Prostate gland (tissue), 2 donors: ENCODE measurements at regions not wholly inside any gene's neighbourhood (a gene's known extent, or its start where the extent isn't known, plus 50 kb on each side); places are given as distances from the start of the nearest gene placed in this dataset.

Experiments
- DNase-seq: peaks from one replicate; pipeline ENCODE4 v3.0.0-alpha.2; 2019; ENCODE audit warnings: low spot score
- H3K27ac ChIP-seq, 2 donors: fragments of 200-600 bp; sonication (generic); 2 replicates each; pipeline ENCODE4 v1.5.1; 2017 to 2019
- H3K27me3 ChIP-seq: fragments of 200-600 bp; sonication (generic); replicated peaks from 2 replicates; pipeline ENCODE4 v1.5.1; 2019; ENCODE audit not compliant: insufficient read depth
- H3K36me3 ChIP-seq, 2 donors: fragments of 200-600 bp; sonication (generic); 1 replicate in 1 of 2; 2 replicates in 1 of 2; pipeline versions ENCODE4 v1.5.1 to v1.8.1; 2017 to 2019
- H3K4me1 ChIP-seq: fragments of 200-600 bp; sonication (generic); replicated peaks from 2 replicates; pipeline ENCODE4 v1.5.1; 2019
- H3K4me3 ChIP-seq, 2 donors: fragments of 200-600 bp; sonication (generic); 2 replicates each; pipeline ENCODE4 v1.5.1; 2017 to 2019
- H3K9me3 ChIP-seq: fragments of 200-600 bp; sonication (generic); 2 replicates; pipeline ENCODE4 v1.5.1; 2017
- POLR2A ChIP-seq: fragments of 450-650 bp; IDR thresholded peaks from one replicate; pipeline ENCODE4 v1.6.1; 2016; ENCODE audit warnings: antibody characterized with exemption, mild to moderate bottlenecking
- POLR2AphosphoS5 ChIP-seq: sonication (generic); formaldehyde crosslinking; IDR thresholded peaks from one replicate; pipeline ENCODE4 v1.6.1; 2017; ENCODE audit warnings: antibody characterized with exemption
- WGBS: methylation state at CpG from one replicate; pipeline ENCODE4 v1.1.5; 2018; 5-methylcytosine and 5-hydroxymethylcytosine counted together
- intact Hi-C: fragments of 100-400 bp; cut with DNase I; formaldehyde crosslinking; loops from one replicate; pipeline ENCODE4 v1.14.2; 2022
- TF ChIP-seq, protein P1 (sequence below), 4 experiments: fragments of 200-600 bp in 2 of 4; fragments of 450-650 bp in 2 of 4; sonication (generic) in 2 of 4; IDR thresholded peaks; 1 replicate in 3 of 4; 2 replicates in 1 of 4; pipeline ENCODE4 v1.5.1; 2016 to 2019; ENCODE audit warnings: antibody characterized with exemption in 4 of 4, mild to moderate bottlenecking in 2 of 4, moderate library complexity in 2 of 4

DNA sequence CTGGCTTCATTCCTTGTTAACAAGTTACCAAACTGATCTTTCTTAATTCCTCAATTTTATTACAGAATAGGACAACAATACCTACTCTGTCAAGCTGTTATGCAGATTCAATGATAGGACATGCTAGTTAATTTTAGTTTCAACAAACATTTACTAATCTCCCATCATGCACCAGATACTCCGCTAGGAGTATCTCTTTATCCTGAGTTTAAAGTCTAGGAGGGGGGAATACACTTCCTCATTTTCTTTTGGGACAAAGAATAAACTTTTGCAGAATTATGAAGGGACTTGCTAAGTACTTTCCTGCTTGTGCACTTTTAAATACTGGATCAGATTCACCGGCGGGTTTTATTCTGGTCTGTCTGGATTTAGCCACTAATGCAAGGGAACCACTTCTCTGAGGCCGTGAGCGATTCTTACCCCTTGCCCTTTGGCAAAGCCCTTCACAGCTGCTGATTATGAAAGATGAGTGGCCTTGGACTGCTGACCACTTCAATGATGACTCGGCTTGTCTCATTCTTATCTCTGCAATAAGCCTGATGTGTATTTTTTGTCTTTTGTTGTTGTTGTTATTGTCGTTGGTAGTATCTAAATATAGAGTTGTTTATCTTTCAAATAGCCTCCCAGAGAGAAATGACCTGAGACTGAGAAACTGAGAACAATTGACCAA, 73.9 kb downstream of the RMI1 start:
- H3K27ac ChIP-seq = no peak overlapping the region
- no peaks in the 10 kb centered on the region for H3K9me3 ChIP-seq
- TF ChIP-seq, protein P1, sequence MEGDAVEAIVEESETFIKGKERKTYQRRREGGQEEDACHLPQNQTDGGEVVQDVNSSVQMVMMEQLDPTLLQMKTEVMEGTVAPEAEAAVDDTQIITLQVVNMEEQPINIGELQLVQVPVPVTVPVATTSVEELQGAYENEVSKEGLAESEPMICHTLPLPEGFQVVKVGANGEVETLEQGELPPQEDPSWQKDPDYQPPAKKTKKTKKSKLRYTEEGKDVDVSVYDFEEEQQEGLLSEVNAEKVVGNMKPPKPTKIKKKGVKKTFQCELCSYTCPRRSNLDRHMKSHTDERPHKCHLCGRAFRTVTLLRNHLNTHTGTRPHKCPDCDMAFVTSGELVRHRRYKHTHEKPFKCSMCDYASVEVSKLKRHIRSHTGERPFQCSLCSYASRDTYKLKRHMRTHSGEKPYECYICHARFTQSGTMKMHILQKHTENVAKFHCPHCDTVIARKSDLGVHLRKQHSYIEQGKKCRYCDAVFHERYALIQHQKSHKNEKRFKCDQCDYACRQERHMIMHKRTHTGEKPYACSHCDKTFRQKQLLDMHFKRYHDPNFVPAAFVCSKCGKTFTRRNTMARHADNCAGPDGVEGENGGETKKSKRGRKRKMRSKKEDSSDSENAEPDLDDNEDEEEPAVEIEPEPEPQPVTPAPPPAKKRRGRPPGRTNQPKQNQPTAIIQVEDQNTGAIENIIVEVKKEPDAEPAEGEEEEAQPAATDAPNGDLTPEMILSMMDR (IDR thresholded peaks at IDR 0.05) = no peak
- TF ChIP-seq POLR2AphosphoS5 (no peak), POLR2A (no peak)
- no peaks in the 10 kb centered on the region for H3K4me1 ChIP-seq
- no peaks in the 10 kb centered on the region for H3K36me3 ChIP-seq
- DNase-seq = no peak
- H3K27me3 ChIP-seq = no peaks in the 10 kb centered on the region
- H3K4me3 ChIP-seq = no peak overlapping the region
- WGBS = 67% methylated on average over 7 of the region's 7 CpGs
- intact Hi-C loops = no loop called here

DNA sequence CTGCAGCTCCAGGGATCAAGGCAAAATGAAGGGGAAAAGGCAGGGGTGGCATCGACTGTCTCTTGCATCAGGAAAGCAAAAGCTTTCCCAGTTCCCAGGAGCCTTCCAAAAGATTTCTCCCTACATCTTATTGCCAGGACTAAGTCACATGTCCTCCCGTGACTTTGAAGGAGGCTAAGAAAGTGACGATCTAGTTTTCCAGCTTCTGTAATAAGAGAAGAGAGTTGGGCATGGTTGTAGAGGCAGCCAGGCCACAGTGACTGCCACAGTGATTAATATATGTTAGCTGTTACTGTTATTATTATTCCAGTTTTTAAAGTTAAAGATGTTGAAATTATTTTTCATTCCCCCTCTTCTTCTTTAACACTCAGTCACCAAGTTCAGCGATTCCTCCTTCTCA, 77.1 kb downstream of the RMI1 start:
- Histone ChIP-seq H3K4me1 (no peaks in the 10 kb centered on the region), H3K27me3 (no peaks in the 10 kb centered on the region), H3K9me3 (no peaks in the 10 kb centered on the region), H3K36me3 (no peaks in the 10 kb centered on the region), H3K4me3 (no peak overlapping the region), H3K27ac (no peak overlapping the region)
- TF ChIP-seq POLR2A = no peak
- TF ChIP-seq POLR2AphosphoS5 = no peak
- TF ChIP-seq, protein P1 (IDR thresholded peaks at IDR 0.05) = no peak
- intact Hi-C loops = no loop called here
- 88% methylated on average over 4 of the region's 4 CpGs for WGBS
- no peak for DNase-seq

DNA sequence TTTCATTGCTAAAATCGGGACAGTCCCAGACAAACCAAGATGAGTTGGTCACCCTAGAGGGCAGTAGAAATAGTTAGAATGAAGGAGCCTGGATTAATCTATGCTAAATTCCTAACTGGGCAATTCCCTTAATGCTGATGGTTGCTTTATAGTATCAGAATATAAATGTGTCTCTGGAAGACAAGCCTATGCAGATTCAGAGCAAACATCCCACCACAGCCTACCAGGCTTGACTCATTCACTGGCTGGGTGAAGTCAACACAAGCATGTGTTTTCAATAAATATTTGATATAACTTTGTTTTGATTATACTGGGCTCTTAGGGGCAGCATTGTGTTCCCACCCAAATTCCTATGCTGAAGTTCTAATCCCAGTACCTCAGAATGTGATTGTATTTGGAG, 79.3 kb downstream of the RMI1 start:
- intact Hi-C loops = no loop called here
- DNase-seq = no peak
- H3K4me1 ChIP-seq = no peaks in the 10 kb centered on the region
- H3K9me3 ChIP-seq = no peaks in the 10 kb centered on the region
- TF ChIP-seq POLR2AphosphoS5 (no peak), POLR2A (no peak)
- TF ChIP-seq, protein P1 (IDR thresholded peaks at IDR 0.05) = no peak
- no peaks in the 10 kb centered on the region for H3K36me3 ChIP-seq
- no peak overlapping the region for H3K27ac ChIP-seq
- no peak overlapping the region for H3K4me3 ChIP-seq
- H3K27me3 ChIP-seq = no peaks in the 10 kb centered on the region
- WGBS = 92% methylated on average over 1 of the region's 1 CpG

DNA sequence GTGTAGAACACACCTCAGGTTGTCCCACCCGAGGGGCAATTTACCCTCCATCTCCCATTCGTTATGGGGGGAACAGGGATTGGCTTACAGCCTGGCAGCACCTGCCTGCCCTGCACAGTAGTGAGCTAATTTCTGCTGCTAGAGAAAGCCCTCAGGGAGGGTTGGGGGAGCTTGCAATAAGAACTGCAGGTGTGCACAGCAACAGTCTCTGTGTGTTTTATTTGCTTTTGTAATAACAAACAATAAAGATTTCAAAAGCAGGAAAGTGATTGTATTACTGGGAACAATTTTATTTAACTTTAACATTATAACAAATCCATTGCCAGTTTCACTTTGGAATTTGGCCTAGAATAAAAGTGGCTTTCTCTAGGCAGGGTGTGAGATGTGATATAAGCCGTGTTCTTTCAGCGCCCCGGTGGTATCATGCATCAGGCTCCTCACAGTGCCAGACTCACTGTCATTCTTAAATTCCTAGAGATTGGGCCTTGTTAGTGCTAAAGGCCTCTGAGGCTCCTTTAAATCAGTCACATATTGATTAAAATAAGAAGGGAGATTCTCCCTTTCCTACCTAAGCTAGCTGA, 81.1 kb downstream of the RMI1 start:
- DNase-seq = no peak
- no peaks in the 10 kb centered on the region for H3K27me3 ChIP-seq
- WGBS = 30% methylated on average over 5 of the region's 5 CpGs
- no peak overlapping the region for H3K27ac ChIP-seq
- H3K36me3 ChIP-seq = no peaks in the 10 kb centered on the region
- no peaks in the 10 kb centered on the region for H3K4me1 ChIP-seq
- no peaks in the 10 kb centered on the region for H3K9me3 ChIP-seq
- intact Hi-C loops = no loop called here
- TF ChIP-seq, protein P1 (IDR thresholded peaks at IDR 0.05) = no peak
- TF ChIP-seq POLR2AphosphoS5 (peak; percentile 4), POLR2A (no peak)
- no peak overlapping the region for H3K4me3 ChIP-seq

DNA sequence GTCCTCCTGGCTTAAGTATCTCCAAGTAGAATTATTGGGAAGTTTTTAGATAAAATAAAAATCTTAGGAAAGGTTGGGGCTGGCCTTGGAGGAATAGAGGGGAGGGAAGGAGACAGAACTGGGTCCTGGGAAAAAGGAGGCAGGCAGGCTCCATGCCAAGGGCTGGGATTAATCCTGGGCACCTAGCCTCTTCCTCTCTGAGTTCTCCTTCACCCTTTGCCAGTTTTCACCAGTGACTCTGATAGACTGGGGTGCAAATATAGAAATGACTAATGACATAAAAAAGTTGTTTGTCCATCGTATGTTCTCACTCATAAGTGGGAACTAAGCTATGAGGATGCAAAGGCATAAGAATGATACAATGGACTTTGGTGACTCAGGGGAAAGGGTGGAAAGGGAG, 81.9 kb downstream of the RMI1 start:
- intact Hi-C loops = no loop called here
- DNase-seq = no peak
- no peaks in the 10 kb centered on the region for H3K4me1 ChIP-seq
- H3K9me3 ChIP-seq = no peaks in the 10 kb centered on the region
- H3K4me3 ChIP-seq = no peak overlapping the region
- TF ChIP-seq, protein P1 (IDR thresholded peaks at IDR 0.05) = no peak
- no peak for TF ChIP-seq POLR2A
- WGBS = 45% methylated on average over 1 of the region's 1 CpG
- no peak overlapping the region for H3K27ac ChIP-seq
- H3K36me3 ChIP-seq = no peaks in the 10 kb centered on the region
- no peaks in the 10 kb centered on the region for H3K27me3 ChIP-seq
